HG03095 (cell line): ENCODE measurements at regions not wholly inside any gene's neighbourhood (a gene's known extent, or its start where the extent isn't known, plus 50 kb on each side); places are given as distances from the start of the nearest gene placed in this dataset.

Source experiments
- ATAC-seq: cut with Tn5 transposase; IDR thresholded peaks from one replicate; pipeline ENCODE4 v1.9.1; 2021; ENCODE audit warnings: moderate library complexity; ENCODE audit not compliant: unreplicated experiment

DNA sequence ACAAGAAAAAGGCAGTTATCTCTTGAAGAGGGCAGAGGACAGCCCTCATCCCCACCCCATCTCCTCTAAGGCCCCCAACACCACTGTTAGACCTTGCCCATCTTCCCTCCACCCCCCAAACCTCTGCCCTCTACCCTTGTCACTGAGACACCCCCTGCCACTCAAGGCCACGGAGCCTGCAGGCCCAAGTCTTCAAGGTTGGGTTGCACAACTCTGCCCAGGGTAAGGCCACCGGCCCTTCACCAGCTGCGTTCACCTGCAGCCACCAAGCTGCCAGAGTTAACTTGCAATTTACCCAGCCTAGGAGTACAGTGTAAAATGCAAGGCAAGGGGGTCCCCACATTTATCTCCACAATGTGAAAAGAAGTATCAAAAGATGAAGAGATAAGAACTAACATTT, 128.7 kb upstream of the PKDCC start:
- no peak for ATAC-seq

DNA sequence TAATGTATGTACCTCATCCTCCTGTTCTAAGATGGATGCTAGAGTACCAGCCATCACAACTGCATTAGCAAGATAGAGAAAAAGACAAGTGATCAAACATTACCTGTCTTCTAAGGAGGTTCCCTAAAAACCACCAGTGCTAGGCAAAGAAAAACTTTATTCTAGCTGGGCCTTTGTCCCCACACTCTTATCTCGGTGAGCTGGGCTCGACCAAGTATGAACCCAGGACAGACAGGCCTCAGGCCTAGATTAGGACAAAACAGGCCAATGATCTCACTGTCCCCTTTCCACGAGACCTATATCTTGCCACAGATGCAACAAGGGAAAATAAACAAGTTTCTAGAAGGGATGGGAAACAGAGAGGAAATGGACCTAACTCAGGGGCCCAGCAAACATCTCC, 127.6 kb upstream of the PKDCC start:
- no peak for ATAC-seq

DNA sequence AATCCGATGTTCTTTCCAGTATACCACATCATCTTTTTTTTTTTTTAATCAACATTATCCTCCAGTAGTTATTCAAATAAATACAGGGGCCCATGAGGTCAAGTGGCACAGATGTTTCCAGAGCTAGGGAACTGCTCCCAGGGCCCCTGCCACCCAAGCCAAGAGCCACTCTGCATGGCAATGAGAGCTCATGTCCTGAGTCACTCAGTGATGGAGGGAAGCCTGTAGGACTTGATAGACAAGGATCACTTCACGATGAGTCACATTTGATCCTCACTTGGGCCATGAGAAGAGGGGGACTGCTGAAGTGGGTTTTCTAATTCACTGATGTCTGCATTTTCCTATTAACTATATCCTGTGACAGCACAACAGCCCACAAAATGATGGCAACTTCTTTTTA, 127.0 kb upstream of the PKDCC start:
- no peak for ATAC-seq

DNA sequence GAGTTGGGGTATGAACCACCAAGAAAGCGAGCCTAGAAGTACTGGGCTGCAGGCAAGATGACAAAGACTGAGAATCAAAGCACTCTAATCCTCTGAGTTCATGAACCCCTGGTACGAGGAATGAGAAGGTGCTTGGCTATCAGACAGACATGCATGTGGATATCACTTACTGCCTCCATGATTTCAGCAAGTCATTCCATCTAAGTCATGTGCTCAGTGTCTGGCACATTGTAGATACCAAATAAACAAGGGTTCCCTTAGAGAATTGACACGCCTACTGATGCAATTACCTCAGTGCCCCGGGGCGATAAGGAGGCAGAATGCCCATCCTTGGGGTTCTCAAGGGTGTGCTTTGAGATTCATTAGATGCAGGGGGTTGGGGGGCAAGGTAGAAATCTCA, 125.6 kb upstream of the PKDCC start:
- no peak for ATAC-seq

DNA sequence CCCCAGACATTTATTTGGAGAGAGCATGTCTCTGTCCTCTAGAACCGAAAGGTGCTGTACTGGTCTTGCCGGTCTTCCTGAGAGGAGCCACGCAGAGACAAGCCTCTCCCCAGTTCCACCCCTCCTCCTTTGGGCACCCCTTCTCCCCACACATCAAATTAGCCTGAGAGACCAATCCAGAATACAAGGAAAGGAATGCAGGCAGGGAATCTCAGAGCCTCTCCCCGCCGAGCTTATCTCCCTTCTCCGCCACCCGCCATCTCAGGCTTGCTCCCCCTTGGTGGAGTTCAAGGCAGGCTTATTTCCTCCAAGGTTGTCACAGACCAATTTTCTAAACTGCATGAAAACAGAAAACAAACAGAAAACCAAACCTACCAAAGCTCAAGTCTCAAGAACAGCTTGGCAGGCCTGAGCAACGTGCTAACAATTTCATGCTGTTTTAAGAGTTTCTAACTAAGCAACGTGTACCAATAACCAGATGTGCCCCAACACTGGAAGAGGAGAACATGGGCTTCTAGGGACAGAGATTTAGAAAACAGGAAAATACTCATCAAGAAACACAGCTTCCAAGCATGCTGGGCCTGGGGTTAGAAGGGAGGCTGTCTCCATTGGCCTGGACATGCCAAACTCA, 124.5 kb upstream of the PKDCC start:
- ATAC-seq: no peak

DNA sequence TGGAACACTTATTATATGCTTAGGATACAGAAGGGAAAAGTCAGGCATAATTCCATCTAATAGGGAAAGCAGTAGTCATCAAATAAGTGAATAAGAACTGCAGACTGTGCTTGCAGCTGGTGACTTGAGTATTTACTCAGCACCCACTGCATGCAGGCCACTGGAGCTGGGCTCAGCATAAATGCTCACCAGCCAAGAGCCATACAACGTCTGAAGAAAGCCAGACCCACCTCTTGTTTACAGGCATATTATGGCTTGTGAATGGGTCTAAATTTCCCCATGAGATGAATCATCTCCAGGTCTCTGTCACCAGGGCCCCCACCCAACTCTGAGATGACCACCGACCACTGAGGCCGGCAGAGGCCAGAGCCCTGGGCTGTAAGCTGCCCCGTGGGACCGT, 123.8 kb upstream of the PKDCC start:
- ATAC-seq: no peak

DNA sequence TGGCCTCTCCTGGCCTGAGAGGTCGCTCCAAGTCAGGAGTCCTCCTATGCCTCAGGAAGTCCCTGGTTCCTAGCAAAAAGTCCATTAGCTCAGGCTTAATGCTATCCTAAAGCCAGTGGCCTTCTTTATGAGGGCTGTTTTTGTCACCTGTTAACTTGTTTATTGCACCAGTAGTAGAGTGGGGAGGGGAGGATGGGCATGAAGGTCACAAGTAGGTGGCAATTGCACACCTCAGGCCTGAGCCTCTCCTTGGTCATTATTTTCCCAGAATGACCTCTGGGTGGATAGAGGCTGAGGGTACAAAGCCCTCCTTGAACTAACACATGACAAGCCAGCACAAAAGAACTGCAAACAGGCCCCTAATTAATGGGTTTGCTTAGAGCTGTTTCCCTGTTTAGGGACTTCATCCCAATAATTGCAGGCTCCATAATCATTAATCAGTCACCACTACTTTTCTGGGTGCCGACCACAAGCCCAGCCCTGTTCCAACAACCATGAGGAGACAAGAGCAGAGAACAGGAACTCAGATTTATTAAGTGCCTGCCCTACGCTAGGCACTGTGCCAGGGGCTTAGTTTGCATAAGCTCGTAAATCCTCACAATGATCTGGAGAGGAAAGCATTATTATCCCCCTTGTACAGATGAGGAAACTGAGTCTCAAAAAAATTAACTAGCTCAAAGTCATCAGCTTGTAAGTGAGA, 123.0 kb upstream of the PKDCC start:
- ATAC-seq: no peak

DNA sequence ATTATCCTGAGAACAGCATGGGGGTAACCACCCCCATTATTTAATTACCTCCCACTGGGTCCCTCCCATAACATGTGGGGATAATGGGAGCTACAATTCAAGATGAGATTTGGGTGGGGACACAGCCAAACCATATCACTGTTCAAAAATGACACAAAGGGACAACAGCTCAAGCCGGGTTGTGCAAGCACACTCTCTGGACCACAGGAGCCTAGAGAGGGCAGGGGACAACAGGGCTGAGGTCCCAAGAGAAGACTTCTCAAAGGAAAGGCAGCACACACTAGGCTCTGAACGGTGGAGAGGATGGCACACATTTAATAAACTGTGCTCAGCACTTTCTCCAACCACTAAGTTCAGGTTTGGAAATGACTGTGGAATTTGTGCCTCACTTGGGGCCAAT, 122.1 kb upstream of the PKDCC start:
- ATAC-seq: no peak

DNA sequence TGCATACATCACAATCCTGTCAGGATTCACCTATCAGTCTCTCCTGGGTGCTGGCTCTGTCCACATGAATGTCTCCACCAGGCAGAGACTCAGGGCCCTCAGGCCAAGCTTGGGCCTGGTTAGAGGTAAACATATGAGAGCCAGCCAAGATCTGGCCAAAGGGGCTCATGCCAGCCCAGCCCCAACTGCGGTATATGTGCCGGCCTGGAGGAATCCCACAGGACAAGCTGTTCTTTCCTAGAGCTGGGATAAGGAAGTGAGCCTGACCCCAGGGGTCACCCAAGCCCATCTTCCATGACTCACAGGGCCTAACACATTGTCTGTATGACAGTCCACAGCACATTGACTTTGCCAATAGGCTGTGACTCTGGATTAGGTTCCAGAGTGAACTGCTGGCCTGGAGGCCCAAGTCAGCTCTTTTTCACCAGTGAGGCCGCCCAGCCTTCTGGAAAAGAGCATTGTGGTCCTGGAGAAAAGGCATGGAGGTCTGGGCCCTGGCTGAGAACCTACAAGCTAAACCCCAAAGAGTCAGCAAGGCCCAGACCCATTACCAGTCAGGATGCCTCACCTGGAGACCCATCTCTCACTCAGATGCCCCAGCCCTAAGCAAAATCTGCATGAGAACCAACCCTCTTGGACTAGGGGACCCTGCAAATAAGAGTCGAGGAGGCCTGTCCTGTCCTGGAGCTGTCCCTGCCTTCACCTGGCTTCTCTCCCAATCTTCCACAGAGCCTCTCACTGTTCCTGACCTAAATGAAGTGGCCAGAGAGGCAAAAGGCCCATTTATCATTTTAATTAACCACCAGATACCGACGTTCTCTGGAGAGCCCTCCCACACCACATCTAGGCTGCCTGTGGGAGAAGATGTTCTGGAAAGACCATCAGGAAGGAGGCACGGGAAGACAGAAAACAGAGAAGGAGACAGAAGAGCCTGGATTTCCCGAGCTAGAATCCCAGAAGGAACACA, 120.9 kb upstream of the PKDCC start:
- ATAC-seq: no peak

DNA sequence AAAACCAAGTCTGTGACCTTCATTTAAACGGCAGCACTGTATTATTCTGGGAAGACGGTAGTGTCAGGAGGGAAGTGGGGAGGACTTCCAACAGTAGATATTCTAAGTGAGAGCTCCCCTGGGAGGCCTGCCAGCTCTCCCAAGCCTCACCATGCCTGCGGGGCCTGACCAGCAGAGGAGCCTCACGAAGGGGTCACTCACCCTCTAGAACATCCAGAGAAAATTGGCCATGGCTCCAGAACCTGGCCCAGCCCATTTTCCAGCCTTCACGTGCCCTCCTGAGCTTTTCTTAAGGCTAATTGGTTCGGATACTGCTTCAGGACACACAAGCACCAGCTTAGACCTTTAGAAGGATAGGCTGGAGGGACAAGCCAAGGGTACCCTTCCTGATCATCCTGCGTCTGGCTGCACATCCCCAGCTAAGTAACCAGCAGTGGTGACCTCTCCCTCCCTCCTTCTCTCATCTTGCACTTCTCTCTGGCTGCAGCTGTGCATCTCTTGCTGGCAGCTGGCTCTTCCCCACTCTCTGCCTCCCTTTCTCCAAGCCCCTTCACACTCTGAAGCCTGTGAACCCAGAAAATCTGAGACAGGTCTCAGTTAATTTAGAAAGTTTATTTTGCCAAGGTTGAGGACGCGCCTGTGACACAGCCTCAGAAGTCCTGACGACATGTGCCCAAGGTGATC, 120.1 kb upstream of the PKDCC start:
- no peak for ATAC-seq

DNA sequence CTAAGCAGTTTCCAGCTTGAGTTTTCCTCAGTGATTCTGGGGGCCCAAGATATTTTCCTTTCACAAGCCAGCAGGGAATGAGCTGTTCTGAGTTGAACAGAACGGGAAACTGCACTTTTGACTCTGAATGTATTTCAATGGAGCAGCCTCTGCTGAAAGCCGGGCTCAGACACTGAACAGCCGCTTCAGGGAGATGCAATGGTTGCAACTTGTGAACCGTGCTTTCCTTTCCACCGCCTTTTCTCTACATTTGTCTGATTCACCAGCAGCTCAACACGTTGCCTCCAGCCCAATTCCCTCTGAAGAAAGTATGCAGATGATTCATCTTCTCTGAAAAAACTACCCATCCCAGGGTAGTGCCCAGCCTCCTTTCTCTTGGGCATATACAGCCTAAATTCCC, 119.3 kb upstream of the PKDCC start:
- no peak for ATAC-seq

DNA sequence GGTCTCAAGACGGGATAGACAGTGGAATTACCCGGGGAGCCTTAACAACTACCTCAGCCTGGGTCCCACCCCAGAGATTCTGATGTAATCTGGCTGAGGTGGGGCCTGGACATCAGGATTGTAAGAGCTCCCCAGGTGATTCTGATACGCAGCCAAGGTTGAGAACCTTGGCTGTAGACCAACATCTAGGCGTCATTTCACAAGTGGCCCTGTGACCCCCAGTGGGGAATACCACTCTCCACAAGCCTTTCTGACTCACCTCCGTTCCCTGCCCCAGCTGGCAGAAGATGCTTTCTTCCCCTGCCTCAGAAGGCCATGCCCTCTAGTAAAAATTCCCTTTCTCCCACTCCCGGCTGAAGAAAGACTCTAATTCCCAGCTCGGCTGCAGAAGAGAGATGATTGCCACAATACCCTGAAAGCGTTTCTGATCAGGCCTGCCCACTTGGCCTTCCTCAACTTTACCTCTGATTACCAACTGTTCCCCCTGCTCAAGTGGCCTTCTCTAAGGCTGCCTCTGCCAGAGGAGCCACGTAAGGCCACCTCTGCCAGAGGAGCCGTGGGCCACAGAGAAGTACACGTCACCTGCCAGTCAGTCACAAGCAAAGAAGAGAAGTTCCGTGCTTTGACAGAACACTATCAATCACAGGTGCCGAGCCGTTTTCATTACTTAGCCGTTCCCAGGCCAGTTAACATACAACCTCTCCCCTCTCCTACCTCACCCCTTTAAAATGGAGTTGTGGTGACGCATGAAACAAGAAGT, 116.8 kb upstream of the PKDCC start:
- ATAC-seq: no peak

DNA sequence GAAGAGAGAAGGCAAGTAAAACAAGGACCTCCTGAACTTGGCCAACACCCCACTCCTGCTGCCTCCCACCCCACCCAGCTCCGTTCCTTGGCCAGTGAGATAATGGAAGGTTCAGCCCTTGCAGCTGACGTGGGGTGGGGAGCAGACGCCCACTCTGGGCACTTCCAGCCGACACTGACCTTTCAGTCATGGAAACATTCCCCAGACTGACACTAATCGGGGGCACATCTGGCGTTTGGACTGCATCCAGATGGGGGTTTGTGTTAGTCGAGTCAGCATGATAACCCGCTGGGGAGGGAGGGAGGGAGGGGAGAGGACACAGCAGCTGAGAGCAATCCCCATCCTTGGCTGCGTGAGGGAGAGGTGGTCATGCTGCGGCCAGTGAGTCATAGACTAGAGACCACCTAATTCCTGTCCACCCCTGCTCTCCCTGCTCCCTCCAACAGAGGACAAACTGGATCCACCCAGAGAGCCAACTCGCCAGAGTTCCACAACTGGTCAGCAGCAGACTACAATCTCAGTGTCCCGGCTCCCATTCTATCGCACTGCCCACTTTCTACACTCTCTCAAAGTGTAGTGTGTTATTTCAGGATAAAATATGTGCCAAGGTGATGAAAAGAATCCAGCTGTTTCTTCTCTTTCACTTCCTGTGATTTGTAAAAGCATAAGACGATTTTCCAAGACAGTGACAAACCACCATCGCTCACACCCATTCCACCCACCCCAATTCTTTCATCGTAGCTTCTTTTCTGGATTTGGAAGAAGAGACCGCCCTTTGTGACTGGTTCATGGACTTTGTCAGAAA, 115.4 kb upstream of the PKDCC start:
- no peak for ATAC-seq

DNA sequence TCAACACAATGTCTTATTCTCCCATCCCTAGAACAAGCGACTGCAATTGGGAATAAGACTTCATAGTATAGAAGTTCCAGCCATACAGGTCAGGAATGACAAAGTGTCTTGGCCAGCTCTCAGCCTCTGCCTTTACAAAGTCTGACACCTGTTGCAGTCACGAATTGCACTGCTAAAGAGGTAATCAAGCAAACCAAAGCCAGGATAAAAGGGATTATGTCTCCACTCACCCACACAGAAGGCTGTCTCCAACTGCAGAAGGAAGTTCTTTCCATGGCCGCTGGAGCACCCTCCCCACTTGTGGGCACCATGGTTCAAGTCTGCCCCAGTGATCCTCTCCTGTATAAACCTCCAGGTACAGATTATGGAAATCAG, 114.8 kb upstream of the PKDCC start:
- no peak for ATAC-seq

DNA sequence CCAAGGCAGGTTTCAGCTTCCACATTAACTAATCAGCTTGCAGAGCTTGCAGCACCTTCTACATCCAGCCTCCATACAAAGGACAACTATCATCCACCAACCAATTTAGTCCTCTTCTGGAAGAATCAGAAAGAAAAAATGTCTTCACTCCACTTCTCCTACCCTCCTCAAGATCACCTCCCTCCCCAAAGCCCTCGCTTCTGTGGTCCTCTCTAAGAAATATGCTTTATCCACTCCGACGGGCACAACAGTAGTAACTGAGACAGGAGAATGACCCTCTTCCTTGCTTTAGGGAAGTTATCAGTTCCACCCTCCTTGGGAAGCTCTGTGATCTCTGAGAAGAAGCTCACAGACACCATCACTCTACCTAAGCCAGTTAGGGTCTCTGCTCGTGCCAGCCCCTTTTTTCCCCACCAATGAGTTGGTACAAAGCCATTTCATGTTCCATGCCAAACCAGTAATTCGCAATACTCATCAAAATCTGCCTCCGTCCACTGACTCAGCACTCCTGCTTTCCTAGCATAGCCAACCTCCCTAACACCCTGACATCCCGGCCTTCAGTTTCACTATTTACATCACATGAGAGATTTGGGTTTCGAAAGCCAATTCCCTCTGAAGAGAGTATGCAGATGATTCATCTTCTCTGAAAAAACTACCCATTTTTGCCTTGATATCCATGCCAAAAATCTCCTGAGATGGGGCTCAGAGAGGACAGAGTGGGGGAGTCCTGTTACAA, 114.1 kb upstream of the PKDCC start:
- ATAC-seq: no peak

DNA sequence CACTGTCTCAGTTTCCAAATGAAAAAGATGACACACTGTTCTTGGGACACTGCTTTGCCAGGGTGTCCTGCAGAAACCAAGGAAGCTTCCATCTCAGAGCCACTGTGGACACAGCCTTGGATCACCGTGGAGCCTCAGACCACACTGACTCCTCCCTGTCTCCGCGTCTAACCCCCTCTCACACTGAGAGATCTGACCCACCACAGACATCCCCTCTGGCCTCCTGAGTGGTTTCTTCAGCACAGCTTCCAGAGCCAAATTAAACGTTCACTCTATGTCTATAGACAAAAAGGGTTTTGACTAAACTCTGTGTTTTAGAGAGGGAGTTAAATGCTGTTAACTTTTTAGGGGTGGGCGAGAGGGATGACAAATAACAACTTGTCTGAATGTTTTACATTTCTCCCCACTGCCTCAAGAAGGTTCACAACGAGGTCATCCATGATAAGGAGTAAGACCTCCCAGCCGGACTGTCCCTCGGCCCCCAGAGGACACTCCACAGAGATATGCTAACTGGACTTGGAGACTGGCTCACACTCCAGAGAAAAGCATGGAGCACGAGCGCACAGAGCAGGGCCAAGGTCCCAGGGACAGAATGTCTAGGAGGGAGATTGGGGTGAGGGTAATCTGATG, 113.4 kb upstream of the PKDCC start:
- no peak for ATAC-seq

DNA sequence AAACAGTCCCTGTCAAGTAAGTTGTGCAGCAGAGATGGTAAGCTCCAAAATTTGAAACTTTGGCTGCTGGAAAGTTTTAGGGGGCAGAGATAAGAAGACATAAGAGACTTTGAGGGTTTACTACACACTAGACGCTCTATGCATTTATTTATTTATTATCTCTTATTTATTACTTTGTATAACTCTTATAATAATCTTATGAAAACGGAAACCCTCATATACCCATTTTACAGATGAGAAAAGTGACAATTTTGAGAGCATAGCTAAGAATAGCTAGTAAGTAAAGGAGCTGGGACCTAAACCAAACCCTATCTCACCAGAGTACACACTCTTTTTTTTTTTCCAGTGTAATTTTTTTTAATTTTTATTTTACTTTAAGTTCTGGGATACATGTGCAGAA, 112.8 kb upstream of the PKDCC start:
- ATAC-seq: no peak

DNA sequence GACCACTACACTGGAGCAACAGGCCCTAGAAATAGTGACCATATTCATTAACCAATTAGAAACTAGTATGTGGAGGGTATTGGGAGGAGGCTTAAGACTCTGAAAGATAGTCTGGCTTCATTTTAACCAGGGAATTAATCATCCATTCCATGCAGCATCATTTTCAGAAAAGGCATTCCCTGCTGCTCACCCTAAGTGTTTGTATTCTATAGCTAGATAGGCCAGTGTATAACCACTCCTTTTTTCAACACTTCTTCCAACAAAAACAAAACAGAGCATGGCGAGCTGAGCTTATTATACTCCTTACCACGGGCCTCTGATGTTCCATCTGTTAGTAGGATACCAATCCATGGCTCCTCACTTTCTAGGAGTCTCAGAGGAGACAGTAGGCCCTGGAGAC, 112.0 kb upstream of the PKDCC start:
- ATAC-seq: no peak
